ENCODE measurements at regions not wholly inside any gene's neighbourhood (a gene's known extent, or its start where the extent isn't known, plus 50 kb on each side); places are given as distances from the start of the nearest gene placed in this dataset.

DNA sequence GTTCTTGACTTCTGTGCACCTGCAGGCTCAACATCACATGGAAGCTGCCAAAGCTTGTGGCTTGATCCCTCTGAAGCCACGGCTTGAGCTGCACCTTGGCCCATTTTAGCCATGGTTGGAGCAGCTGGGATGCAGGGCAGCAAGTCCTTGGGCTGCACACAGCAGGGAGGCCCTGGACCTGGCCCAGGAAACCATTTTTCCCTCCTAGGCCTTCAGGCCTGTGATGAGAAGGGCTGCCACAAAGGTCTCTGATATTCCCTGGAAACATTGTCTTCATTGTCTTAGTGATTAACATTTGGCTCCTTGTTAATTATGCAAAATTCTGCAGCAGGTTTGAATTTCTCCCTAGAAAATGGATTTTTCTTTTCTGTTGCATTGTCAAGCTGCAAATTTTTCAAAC, 394.1 kb upstream of the FAR2 start:
- TF ChIP-seq CTCF (IDR thresholded peaks at IDR 0.05) (no peak), POLR2A (IDR thresholded peaks at IDR 0.05) (no peak), EP300 (IDR thresholded peaks at IDR 0.05) (no peak), POLR2AphosphoS5 (IDR thresholded peaks at IDR 0.05) (no peak)
